HCT116 (cell line): ENCODE measurements at regions not wholly inside any gene's neighbourhood (a gene's known extent, or its start where the extent isn't known, plus 50 kb on each side); places are given as distances from the start of the nearest gene placed in this dataset.

Source experiments
- ATAC-seq: fragments of 200-7000 bp; cut with Tn5 transposase; 2 replicates; pipeline ENCODE4 v1.9.1; 2020; ENCODE audit warnings: mild to moderate bottlenecking, moderate library complexity
- BruUV-seq: library from RNA; stranded (reverse); fragments of 400-500 nt; replicated peaks from 2 replicates; lab custom pipeline; 2021; lab: Mats Ljungman, UMichigan
- CTCF ChIA-PET: fragments of 300-600 bp; sonication (Branson Sonifier 250); formaldehyde crosslinking; loops from one replicate; lab custom pipeline; 2021; ENCODE audit warnings: antibody characterized with exemption; lab: Charles Lee
- POLR2A ChIA-PET: fragments of 300-600, 350-600 bp; sonication (Branson Sonifier 250); formaldehyde crosslinking; loops from one replicate; lab custom pipeline; 2021; ENCODE audit warnings: antibody characterized with exemption; lab: Charles Lee
- RAD21 ChIA-PET, 2 experiments: fragments of 300-600 bp; sonication (Branson Sonifier 250); formaldehyde crosslinking; loops; one replicate each; lab custom pipeline; 2023; ENCODE audit warnings: low total read pairs in 2 of 2; ENCODE audit not compliant: uncharacterized antibody in 2 of 2, unreplicated experiment in 2 of 2, low non-redundant PET in 1 of 2; lab: Charles Lee
- DNase-seq: peaks from one replicate; pipeline ENCODE4 v3.0.0-alpha.2; 2010; ENCODE audit warnings: low read depth, low spot score
- H2AFZ ChIP-seq: fragments of 200-600 bp; shearing (Covaris generic), sonication (generic); 2 replicates; pipeline ENCODE4 v1.6.1; 2017; ENCODE audit warnings: low read depth, mixed run types, mixed read lengths, antibody characterized with exemption, low read length; ENCODE audit not compliant: poor library complexity, severe bottlenecking
- H3K27ac ChIP-seq: 2 replicates; pipeline ENCODE4 v1.5.1; 2012; ENCODE audit warnings: low read depth, low read length
- H3K27me3 ChIP-seq: fragments of 200-600 bp; sonication (generic); 2 replicates; pipeline ENCODE4 v1.6.1; 2016; ENCODE audit warnings: mixed run types, low read length, mixed read lengths; ENCODE audit not compliant: insufficient read depth
- H3K36me3 ChIP-seq, 2 experiments: fragments of 200-500 bp in 1 of 2; fragments of 200-600 bp in 1 of 2; sonication (Bioruptor generic) in 1 of 2; sonication (generic) in 1 of 2; 2 replicates each; pipeline versions ENCODE4 v1.5.1 to v1.6.1; 2014 to 2016; ENCODE audit warnings: low read length in 2 of 2, inconsistent platforms in 1 of 2, mixed read lengths in 1 of 2, mixed run types in 1 of 2; ENCODE audit not compliant: insufficient read depth in 2 of 2, control insufficient read depth in 1 of 2
- H3K4me1 ChIP-seq, 2 experiments: fragments of 200-600 bp in 1 of 2; sonication (generic) in 1 of 2; 2 replicates each; pipeline versions ENCODE4 v1.5.1 to v1.6.1; 2012 to 2017; ENCODE audit warnings: low read length in 2 of 2, inconsistent platforms in 1 of 2, mild to moderate bottlenecking in 1 of 2, mixed read lengths in 1 of 2, mixed run types in 1 of 2, moderate library complexity in 1 of 2; ENCODE audit not compliant: insufficient read depth in 2 of 2, control insufficient read depth in 1 of 2
- H3K4me2 ChIP-seq: fragments of 200-600 bp; sonication (generic); 2 replicates; pipeline ENCODE4 v1.6.1; 2017; ENCODE audit warnings: mixed run types, low read length, mixed read lengths
- H3K4me3 ChIP-seq, 2 experiments: fragments of 200-600 bp in 1 of 2; sonication (generic) in 1 of 2; replicated peaks in 1 of 2; 2 replicates each; pipeline ENCODE4 v1.5.1; 2011 to 2016; ENCODE audit warnings: low read length in 2 of 2, control low read depth in 1 of 2, low read depth in 1 of 2, mild to moderate bottlenecking in 1 of 2, mixed read lengths in 1 of 2, mixed run types in 1 of 2
- H3K79me2 ChIP-seq: fragments of 200-600 bp; sonication (generic); 2 replicates; pipeline ENCODE4 v1.6.1; 2017; ENCODE audit warnings: mild to moderate bottlenecking, mixed run types, low read length, moderate library complexity, mixed read lengths; ENCODE audit not compliant: insufficient read depth
- H3K9ac ChIP-seq: fragments of 200-600 bp; sonication (generic); 2 replicates; pipeline ENCODE4 v1.6.1; 2016; ENCODE audit warnings: low read length, mixed read lengths
- H3K9me2 ChIP-seq: fragments of 200-600 bp; sonication (generic), shearing (Covaris generic); 2 replicates; pipeline ENCODE4 v1.6.1; 2017; ENCODE audit warnings: mixed run types, mild to moderate bottlenecking, moderate library complexity; ENCODE audit not compliant: insufficient read depth
- H3K9me3 ChIP-seq, 2 experiments: fragments of 200-500 bp in 1 of 2; fragments of 200-600 bp in 1 of 2; sonication (Bioruptor generic) in 1 of 2; sonication (generic) in 1 of 2; 2 replicates each; pipeline ENCODE4 v1.6.1; 2014 to 2017; ENCODE audit warnings: low read length in 2 of 2, mixed read lengths in 2 of 2, inconsistent platforms in 1 of 2, low read depth in 1 of 2, mild to moderate bottlenecking in 1 of 2, mixed run types in 1 of 2, moderate library complexity in 1 of 2; ENCODE audit not compliant: control insufficient read depth in 1 of 2, insufficient read depth in 1 of 2
- H4K20me1 ChIP-seq: fragments of 200-600 bp; sonication (generic), shearing (Covaris generic); 2 replicates; pipeline ENCODE4 v1.6.1; 2017; ENCODE audit warnings: mixed run types, mild to moderate bottlenecking, moderate library complexity; ENCODE audit not compliant: insufficient read depth
- CBX3 ChIP-seq: IDR thresholded peaks from 2 replicates; pipeline ENCODE4 v1.6.1; 2012; ENCODE audit warnings: low read depth
- CEBPB ChIP-seq: IDR thresholded peaks from 2 replicates; pipeline ENCODE4 v1.6.1; 2012; ENCODE audit warnings: low read depth
- CTCF ChIP-seq, 3 experiments: fragments of 200-600 bp in 1 of 3; sonication (generic) in 1 of 3; IDR thresholded peaks in 2 of 3; conservative IDR thresholded peaks in 1 of 3; 2 replicates each; pipeline ENCODE4 v1.5.1; 2012 to 2017; ENCODE audit warnings: low read depth in 2 of 3, low read length in 2 of 3, antibody characterized with exemption in 1 of 3, borderline replicate concordance in 1 of 3, control low read depth in 1 of 3, mild to moderate bottlenecking in 1 of 3, mixed read lengths in 1 of 3, mixed run types in 1 of 3, moderate library complexity in 1 of 3; ENCODE audit not compliant: insufficient read depth in 1 of 3
- EGR1 ChIP-seq: IDR thresholded peaks from 2 replicates; pipeline ENCODE4 v1.6.1; 2012; ENCODE audit warnings: low read depth
- ELF1 ChIP-seq: IDR thresholded peaks from 2 replicates; pipeline ENCODE4 v1.6.1; 2012; ENCODE audit warnings: low read depth, borderline replicate concordance
- EZH2phosphoT487 ChIP-seq: fragments of 200-600 bp; IDR thresholded peaks from 2 replicates; pipeline ENCODE4 v1.6.1; 2018; ENCODE audit warnings: antibody characterized with exemption, borderline replicate concordance
- FOSL1 ChIP-seq: IDR thresholded peaks from 2 replicates; pipeline ENCODE4 v1.6.1; 2012; ENCODE audit warnings: low read depth
- REST ChIP-seq: IDR thresholded peaks from 2 replicates; pipeline ENCODE4 v1.6.1; 2012; ENCODE audit warnings: low read depth
- SRF ChIP-seq: IDR thresholded peaks from 2 replicates; pipeline ENCODE4 v1.6.1; 2012; ENCODE audit warnings: low read depth
- YY1 ChIP-seq: IDR thresholded peaks from 2 replicates; pipeline ENCODE4 v1.6.1; 2011; ENCODE audit warnings: low read length, low read depth, moderate library complexity, mild to moderate bottlenecking; ENCODE audit not compliant: insufficient replicate concordance; ENCODE audit errors: extremely low read depth
- ZFX ChIP-seq: fragments of 450-650 bp; IDR thresholded peaks from 2 replicates; pipeline ENCODE4 v1.6.1; 2017
- ZNF274 ChIP-seq: fragments of 200-500 bp; sonication (Bioruptor generic); IDR thresholded peaks from 2 replicates; pipeline ENCODE4 v1.6.1; 2014; ENCODE audit warnings: mild to moderate bottlenecking, low read depth, low read length, inconsistent platforms
- intact Hi-C: fragments of 100-400 bp; cut with micrococcal nuclease; formaldehyde crosslinking; loops from 2 replicates; pipeline ENCODE4 v1.10.0; 2022

GRCh38 chr1:177546346-177546745 lies 375.6 kb downstream of the BRINP2 start:
- H3K9me3 ChIP-seq: no peaks in the 10 kb centered on the region
- no peaks in the 10 kb centered on the region for H4K20me1 ChIP-seq
- H3K27me3 ChIP-seq: no peaks in the 10 kb centered on the region
- H3K79me2 ChIP-seq: no peaks in the 10 kb centered on the region
- no peak overlapping the region for H3K4me3 ChIP-seq
- no peak overlapping the region for H3K4me2 ChIP-seq
- POLR2A ChIA-PET: no interaction called here
- H3K9me2 ChIP-seq: no peaks in the 10 kb centered on the region
- RAD21 ChIA-PET: no interaction called here
- no peak overlapping the region for H3K9ac ChIP-seq
- no peak overlapping the region for H2AFZ ChIP-seq
- no peaks in the 10 kb centered on the region for H3K36me3 ChIP-seq
- no peaks in the 10 kb centered on the region for H3K4me1 ChIP-seq
- no TSS peak for BruUV-seq
- DNase-seq: no peak
- no peak for TF ChIP-seq CEBPB
- TF ChIP-seq YY1: no peak
- TF ChIP-seq EZH2phosphoT487: no peak
- no peak for TF ChIP-seq FOSL1
- TF ChIP-seq CTCF (IDR thresholded peaks at IDR 0.05 in 2 of 3, conservative IDR thresholded peaks at IDR 0.05 in 1 of 3; ENCODE audit: borderline replicate concordance in 1 of 3, insufficient read depth in 1 of 3, low read depth in 2 of 3, low read length in 2 of 3): no peak
- no peak for TF ChIP-seq ZNF274
- TF ChIP-seq ZFX: no peak
- TF ChIP-seq ELF1: no peak
- no peak for TF ChIP-seq SRF
- TF ChIP-seq EGR1: no peak
- TF ChIP-seq CBX3: no peak
- no peak for TF ChIP-seq REST
- H3K27ac ChIP-seq: no peak overlapping the region
- CTCF ChIA-PET: no interaction called here
- intact Hi-C loops: no loop called here
- no peak for ATAC-seq
